HEK293T (cell line): ENCODE measurements at regions not wholly inside any gene's neighbourhood (a gene's known extent, or its start where the extent isn't known, plus 50 kb on each side); places are given as distances from the start of the nearest gene placed in this dataset.

Source experiments
- SP1 ChIP-seq: fragments of 450-650 bp; IDR thresholded peaks from 2 replicates; pipeline ENCODE4 v1.6.1; 2017
- SUZ12 ChIP-seq: fragments of 450-650 bp; IDR thresholded peaks from 2 replicates; pipeline ENCODE4 v1.6.1; 2016; ENCODE audit warnings: mild to moderate bottlenecking
- ZNF384 ChIP-seq: fragments of 450-650 bp; IDR thresholded peaks from 2 replicates; pipeline ENCODE4 v1.6.1; 2016

GRCh38 chr2:67633212-67633856 lies 236.2 kb downstream of the ETAA1 start:
- TF ChIP-seq SUZ12 = no peak
- TF ChIP-seq ZNF384 = no peak
- no peak for TF ChIP-seq SP1
